ENCODE measurements at regions not wholly inside any gene's neighbourhood (a gene's known extent, or its start where the extent isn't known, plus 50 kb on each side); places are given as distances from the start of the nearest gene placed in this dataset.

DNA sequence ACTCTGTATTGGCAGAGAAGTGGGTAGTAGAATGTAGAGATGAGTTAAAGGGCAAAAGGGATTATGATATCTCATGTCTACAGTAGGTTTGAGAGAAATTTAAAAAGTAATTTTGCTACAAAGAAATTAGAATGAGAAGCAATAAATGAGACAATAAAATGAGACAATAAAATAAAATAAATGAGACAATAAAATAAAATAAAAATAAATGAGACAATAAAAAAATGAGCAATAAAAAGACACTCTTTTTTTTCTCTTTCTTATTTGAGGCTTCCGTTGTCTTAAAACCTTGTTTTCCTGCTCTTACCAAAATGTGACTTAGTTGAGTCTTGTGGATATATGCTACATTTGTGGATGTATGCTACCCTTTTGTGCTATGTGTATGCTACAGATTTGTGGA lies 615.4 kb upstream of the PKDCC start:
- TF ChIP-seq, protein P1, sequence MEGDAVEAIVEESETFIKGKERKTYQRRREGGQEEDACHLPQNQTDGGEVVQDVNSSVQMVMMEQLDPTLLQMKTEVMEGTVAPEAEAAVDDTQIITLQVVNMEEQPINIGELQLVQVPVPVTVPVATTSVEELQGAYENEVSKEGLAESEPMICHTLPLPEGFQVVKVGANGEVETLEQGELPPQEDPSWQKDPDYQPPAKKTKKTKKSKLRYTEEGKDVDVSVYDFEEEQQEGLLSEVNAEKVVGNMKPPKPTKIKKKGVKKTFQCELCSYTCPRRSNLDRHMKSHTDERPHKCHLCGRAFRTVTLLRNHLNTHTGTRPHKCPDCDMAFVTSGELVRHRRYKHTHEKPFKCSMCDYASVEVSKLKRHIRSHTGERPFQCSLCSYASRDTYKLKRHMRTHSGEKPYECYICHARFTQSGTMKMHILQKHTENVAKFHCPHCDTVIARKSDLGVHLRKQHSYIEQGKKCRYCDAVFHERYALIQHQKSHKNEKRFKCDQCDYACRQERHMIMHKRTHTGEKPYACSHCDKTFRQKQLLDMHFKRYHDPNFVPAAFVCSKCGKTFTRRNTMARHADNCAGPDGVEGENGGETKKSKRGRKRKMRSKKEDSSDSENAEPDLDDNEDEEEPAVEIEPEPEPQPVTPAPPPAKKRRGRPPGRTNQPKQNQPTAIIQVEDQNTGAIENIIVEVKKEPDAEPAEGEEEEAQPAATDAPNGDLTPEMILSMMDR (IDR thresholded peaks at IDR 0.05): no peak
- no peak for TF ChIP-seq POLR2A (IDR thresholded peaks at IDR 0.05)

Data from thyroid gland (tissue), 4 donors.